HG03196 (cell line): ENCODE measurements at regions not wholly inside any gene's neighbourhood (a gene's known extent, or its start where the extent isn't known, plus 50 kb on each side); places are given as distances from the start of the nearest gene placed in this dataset.

Experiments
- ATAC-seq: cut with Tn5 transposase; IDR thresholded peaks from one replicate; pipeline ENCODE4 v1.9.1; 2021; ENCODE audit not compliant: unreplicated experiment

DNA sequence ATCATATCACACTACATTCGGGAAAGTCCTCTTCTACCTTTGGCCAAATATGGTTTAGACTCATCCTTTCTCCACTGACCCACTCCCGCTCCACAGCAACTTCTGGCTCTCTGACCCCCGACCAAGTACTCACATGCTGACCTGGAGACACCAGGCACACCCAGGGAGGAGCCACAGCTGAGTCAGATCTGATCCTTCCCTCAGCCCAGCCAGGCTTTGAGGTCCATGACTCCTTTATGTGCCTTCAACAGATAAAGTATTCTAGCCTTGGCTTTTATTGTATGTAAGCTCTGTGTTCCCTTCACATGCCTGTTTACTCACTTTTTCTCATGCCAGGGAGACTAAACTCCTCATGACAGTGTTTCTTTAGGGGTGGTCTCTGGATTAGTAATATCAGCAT lies 166.9 kb upstream of the UMPS start:
- no peak for ATAC-seq

DNA sequence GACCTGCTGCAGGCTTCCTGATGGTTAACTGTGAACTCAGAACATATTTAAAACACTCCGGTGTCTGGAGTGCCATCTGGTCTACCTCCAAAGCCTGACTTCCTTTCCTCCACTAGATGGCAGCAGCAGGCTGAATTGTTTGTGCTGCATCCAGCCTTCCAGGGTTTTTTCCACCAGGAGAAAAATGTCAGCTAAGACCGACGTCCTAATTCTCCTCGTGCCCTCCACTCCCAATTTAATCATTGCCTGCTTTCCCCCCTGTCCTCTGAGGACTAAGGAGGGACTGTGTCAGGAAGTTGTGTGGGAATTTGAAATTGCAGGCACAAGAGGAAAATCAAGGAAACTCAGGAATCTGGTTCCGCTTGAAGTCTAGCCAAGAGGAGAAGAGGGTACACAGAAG lies 165.2 kb upstream of the UMPS start:
- ATAC-seq: no peak

DNA sequence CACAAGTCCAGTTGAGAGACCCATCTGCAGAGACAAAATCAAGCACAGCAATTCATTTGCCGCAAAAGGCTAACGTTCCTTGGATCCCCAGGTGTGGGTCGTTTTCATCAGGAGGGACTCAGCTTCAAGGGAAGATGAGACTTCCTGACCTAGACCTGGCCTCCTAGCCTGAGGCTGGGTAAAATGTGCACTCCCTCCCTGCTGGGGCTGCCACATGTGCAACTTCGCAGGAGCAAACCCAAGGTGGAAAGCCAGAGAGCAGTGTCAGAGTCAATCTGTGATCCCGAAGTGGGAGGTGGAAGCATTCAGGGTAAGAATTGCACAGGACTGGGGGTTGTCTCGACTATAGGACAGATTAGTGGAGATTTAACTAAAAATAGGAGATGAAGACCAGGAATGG lies 164.7 kb upstream of the UMPS start:
- no peak for ATAC-seq

DNA sequence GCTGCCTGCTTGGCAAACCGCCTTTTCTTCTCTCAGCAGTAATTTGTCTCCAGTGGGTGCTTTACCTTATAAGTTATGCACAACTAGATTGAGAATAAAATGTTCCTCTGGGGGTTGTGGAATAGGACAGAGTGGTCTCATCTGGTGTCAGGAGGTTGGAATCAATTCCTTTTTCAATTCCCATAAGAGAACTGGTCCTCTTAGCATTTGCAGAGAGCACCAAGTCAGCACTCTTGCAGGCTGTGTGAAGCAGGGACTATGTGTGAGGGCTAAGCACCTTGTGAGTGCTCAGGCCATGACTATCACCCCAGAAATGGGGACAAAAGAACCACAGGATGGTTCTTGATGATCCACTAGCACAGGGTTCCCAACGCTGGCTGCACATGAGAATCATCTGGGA lies 163.6 kb upstream of the UMPS start:
- ATAC-seq: no peak

DNA sequence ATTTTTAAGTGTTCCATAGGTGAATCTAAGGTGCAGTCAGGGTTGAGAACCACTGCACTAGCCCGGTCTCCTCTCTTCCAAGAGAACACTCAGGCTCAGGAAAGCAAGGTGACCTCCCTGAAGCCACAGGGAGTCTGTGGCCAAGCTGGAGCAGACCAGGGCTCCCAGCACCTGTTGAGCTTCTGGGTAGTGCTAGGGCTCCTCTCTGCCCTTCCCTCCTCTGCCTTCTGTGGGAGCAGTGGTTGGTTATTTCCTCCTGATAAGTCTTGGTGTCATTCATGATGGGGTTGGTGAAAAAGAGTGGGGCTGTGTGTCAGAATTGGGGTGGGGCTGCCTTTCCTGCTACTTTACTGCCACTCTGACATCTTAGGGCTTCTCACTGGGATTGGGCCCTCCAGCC lies 163.1 kb upstream of the UMPS start:
- no peak for ATAC-seq

DNA sequence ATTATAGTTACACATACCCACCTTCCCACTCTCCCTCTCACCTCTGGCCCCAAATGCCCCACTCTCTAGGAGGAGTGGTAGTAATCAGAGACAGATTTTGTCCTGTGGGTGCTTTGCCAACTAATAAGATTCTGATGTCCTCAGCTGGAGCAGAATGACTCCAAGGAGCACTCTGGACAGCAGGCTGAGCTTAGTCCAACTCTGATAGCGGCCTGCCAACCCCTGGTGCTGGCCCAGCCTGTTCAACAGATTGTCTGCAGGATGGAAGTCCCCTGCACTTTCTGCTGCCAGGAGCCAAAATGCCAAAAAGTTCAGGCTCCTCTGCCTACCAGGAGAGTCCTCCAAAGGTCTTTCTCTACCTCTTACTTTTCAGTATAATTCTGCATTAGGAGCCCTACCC lies 160.5 kb upstream of the UMPS start:
- no peak for ATAC-seq

DNA sequence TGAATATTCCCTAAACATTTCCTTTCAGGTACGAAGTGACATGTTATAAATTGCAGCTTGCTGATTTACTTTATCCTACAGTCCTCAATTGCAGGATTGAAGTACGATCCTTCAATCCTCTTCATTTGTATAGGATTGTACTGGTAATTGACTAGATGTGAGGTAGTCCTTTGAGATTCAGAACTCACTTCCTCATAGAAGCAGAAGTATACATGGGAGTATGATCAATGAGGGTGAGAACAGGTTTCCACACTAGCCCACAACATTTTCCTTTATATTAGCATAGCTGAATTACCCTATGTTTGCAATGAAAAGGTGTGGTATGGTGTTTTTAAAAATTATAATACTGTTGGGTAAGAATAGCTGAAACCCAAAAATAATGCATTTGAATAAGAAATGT lies 160.0 kb upstream of the UMPS start:
- no peak for ATAC-seq

DNA sequence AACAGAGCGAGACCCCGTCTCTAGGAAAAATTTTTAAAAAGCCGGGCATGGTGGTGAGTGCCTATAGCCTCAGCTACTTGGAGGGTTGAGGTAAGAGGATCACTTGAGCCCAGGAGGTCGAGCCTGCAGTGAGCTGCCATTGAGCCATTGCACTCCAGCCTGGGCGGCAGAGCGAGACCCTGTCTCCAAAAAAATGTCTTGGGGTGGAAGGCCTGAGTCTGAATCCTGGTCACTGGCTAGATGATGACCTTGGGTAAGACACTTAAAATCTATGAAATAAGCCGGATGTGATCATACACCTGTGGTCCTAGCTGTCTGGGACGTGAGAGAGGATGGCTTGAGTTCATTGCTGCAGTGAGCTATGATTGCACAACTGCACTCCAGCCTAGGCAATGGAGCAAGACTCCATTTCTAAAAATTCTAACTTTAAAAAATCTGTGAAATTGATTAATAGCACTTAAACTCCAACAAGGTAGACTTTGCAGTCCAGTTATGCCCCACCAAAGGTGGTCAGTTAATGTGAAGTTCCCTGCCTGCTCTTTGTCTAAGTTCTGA lies 157.3 kb upstream of the UMPS start:
- no peak for ATAC-seq

DNA sequence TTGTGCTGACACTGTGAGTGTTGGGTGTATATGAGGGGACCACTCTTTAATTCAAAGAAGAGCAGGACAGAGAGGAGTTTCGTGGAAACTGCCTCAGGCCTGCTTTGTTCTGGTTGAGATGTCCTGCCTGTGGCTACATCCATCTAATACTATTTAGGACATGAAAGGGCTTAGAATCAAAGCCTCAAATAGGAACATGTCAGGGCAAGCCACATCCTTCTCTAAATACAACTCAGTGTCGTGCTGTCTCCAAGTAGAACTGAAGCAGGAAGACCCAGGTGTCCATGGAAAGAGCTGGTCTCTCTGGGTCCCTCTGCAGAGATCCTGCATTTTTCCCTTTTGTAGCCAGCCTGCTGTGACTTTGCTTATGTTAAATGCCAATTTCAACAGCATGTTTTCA lies 156.2 kb upstream of the UMPS start:
- ATAC-seq: no peak

DNA sequence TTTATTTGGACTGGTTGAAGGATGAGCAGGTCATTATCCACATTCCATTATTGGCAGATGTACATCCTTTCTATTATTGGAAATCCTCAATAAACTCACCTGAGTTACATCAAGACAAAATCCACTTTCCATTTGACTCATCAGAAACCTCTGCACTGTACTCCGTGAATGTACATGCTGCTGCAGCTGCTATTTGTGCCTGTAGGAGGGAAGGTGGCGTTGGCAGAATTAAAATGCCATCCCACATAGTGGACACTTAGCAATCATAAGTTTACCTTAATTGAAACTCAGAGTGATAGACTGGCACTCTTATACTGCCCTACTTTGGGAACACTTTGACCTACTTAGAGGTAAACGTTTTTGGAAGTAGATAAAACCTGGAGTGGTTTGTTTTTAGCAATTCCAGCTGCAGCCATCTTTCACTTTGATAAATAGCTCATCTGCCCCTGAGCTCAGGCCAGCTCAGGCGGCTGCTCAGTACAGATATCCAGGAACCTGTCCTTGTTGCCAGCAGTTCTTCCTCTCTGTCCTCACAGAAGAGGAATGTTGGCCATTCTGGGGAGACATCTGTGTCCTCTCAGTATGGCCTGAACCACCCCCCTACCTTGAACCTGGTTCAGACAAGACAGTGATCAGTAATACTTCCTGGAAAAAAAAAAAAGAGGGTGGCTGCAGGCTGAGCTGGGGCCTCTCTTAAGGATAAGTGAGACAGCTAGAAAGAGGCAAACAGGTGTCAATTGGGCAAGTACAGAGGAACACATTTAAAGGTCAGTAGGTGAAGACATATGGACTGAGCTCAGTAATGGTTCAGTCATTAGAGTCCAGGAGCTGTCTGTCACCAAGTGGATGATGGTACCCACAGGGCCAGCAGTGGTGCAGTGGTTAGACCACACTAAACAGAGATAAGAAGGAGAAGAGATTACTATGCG lies 153.4 kb upstream of the UMPS start:
- no peak for ATAC-seq

DNA sequence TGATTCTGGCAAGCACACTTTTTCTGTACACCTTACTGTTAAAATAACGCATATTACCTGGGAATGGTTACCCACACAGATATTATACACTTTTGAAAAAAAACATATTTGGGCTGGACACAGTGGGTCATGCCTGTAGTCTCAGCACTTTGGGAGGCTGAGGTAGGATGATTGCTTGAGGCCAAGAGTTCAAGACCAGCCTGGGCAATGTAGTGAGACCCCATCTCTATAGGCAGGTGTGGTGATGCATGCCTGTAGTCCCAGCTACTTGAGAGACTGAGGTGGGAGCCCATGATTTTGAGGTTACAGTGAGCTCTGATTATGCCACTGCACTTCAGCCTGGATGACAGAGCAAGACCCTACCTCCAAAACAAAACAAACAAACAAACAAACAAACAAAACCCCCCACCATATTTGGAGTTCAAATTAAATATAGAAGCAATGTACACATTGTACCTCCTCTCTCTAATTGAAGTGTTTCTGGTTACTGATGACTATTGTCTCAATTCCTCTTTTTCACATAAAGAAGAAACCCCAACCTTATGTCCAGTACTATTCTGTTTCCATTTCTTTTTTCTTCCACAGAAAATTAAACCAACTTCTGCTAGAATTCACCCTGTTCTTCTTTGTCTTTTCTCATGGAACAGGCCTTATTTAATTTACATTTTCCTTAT lies 152.6 kb upstream of the UMPS start:
- ATAC-seq: peak; percentile 60

DNA sequence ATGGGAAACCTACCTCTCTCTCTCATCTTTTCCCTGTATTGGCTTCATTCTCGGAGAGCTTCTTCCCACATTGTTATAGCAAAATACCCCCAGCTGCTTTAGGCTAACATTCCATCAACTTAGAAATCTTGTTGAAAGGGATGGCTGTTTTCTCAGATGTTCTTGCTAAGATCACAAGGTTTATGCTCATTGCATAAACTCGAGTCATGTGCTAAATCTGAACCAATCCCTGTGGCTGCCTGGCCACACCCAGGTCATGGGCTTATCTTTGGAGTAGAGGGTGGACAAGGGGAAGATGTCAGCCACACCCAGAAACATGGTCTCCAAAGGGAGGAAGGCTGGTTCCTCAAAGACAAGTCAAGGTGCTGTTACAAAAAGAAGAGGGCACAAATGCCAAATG lies 150.6 kb upstream of the UMPS start:
- ATAC-seq: no peak

DNA sequence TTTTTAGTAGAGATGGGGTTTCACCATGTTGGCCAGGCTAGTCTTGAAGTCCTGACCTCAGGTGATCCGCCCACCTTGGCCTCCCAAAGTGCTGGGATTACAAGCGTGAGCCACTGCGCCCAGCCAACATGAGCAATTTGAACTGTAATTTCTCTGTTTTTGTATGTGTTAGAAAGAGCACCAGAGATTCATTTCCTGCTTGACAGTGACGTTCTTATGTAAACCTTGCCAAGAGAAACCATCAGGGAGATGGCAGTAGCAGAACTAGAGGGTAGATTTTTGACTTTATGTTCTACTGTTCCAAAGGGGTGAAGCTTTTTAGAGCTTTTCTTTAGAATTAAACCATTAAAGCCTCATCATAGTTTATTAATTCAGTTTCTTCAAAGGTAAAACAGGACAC lies 148.1 kb upstream of the UMPS start:
- ATAC-seq: no peak

DNA sequence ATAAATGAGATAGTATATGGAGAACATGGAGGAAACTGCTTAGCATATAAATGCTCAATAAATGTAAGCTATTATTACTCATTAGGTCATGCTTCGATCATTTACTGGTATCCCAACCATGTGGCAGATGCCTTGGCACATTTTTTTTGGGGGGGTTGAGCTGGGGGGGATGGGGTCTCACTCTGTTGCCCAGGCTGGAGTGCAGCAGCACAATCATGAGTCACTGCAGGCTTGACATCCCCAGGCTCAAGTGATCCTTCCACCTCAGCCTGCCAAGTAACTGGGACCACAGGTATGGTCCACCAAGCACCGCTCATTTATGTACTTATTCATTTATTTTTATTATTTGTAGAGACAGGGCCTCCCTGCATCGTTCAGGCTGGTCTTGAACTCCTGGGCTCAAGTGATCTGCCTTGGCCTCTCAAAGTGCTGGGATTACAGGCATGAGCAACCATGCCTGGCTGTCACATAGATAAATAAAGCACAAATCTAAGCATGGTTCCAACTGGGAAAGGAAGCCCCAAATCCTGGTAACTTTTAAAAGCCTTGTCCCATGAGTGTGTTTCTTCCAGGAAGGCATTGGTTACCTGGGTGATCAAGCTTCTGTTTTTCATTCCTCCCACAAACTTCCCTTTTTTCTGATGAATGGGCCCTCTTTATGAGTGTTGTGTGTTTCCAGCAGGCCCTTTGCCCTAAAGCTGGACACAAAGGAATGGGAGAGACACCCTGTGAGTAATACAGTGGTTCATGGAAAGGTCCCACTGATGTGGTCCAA lies 147.4 kb upstream of the UMPS start:
- no peak for ATAC-seq

DNA sequence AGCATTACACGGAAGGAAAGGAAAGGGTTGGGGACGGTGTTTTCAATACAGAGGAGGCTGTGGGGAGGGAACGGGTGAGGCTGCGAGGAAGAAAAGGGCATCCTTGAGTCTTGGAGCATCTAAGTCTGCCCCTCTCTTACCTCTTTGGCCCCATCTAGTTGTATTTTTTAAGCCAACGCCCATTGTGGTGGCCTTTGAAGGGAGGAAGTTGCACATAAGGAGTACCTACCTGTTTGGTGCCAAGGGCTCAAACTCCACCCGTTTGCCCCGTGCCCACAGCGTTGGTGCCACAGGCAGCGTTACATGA lies 146.1 kb upstream of the UMPS start:
- no peak for ATAC-seq

DNA sequence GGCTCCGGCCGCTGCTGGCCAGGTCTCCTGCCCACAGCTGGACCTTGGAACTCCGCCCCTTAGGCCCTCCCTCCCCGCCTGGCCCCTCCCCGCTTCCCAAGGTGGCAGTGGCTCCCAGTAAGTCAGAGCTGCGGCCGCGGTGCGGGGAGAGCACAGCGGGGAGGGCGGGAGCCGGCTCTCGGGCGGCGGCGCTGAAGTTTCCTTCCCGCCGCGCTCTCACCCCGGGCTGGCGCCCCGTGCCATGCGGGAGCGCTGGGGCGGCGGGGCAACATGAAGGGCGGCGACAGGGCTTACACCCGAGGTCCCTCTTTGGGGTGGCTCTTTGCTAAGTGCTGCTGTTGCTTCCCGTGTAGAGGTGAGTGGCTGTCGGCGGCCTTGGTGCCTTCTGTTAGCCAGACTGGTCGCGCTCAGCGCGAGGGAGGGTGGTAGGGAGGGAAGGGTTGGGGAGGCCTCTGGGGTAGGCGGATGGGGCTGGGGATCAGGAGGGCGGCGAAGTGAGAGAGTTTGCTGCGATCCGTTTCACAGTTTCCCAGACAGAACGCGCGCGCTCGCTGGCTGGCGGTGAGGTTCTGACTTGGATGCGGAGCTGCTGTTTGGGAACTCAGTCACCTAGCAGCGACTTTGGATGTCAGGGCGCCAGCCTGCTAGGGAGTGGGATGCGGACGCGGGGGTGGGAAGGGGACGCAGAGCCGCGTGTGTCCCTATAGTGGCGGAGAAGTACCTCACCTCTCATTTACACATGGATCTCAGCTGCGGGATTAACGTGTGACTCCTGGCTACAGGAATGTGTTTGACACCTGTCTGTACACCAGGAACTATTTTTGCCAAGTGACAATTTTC lies 145.5 kb upstream of the UMPS start:
- ATAC-seq: no peak

DNA sequence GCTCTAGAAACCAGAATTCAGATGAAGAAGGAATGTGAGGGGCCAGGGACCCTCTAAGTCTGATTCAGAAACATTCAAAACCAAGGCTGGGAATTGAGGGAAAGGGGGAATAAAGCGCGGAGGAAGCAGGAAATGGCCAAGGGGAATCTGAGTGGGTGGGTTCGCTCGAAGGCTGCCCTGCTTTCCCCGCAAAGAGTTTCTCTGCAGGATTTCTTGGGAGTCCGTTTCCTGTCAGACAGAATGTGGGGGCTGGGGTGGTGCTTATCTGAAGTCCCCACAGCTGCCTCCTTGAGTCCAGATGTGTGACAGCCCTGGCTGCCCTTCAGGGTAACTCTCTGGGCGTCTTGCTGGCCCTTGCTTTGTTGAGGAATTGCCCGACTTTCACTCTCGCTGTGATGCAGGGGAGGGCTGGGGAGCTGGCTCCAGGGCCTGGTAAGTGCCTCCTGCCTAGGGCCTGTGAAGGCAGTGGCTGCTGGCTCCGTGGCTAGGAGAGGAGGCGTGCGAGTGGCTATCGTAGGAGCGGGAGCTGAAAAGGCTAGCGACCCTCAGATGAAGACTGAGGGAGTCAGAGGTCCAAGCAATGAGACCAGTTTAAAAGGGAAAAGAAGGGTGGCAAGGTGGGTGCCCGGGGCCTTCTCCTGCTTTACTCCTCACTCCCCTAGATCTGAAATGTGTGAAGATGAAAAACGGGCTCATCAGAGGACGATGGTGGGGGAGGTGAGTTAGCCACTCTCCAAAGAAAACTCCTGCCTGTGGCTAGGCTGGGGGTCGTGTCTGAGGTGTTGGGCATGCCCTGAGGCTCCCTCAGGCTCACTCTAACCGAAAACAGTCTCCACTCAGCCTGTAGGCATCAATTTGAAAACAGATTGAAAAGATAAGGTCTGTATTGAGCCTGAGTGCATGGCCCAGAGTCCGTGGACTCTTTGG lies 143.9 kb upstream of the UMPS start:
- no peak for ATAC-seq

DNA sequence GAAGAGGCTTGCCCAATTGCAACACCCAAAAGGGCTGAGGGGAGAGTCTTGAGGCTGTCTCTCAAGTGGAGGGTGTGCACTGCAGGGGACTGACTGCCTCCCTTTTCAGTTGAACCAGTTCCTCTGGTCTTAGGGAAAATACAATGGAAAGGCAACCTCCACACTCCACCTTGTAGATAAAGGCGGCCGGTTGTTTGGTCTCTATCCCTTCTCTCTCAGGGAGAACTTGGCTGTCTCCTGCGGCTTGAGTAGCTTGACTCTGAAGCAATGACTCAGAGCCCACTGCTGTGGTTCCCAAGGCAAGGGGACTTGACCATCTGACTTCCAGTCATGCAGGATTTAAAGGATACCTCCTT lies 143.2 kb upstream of the UMPS start:
- ATAC-seq: no peak

DNA sequence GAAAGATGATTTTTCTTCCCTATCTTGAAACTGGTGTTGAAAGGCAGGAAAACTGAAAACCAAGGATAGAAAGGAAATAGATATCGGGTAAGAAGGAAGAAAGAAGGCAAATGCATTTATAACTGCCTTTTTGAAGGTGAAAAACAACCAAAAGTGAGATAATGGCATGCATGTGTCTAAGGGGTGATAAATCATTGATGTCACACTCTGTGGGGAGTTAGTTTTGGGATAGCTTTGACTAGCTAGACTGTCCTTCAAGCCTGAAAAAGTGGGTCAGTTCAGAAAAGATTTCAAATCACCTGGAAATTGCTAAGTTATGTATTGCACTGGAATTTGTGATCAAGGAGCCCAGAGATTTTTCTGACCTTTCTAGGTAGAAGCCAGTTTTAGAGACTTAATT lies 142.2 kb upstream of the UMPS start:
- no peak for ATAC-seq

DNA sequence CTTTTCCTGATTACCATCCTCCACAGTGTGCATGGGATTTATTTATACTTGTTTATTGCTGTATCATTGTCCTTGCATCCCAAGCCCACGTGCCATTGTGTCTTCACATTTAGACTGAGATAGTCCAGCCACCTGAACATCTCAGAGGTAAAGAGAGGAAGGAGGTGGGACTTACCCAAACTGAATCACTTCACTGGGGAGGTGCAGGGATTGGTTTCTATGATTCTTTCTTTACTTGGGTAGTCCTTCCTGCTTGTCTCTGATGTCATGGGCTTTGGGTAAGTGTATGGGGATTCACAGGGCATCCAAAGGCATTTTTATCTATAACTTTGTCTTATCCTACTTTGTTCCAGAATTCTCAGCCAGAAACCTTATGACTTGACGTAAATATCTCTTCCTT lies 141.5 kb upstream of the UMPS start:
- no peak for ATAC-seq
